ENCODE measurements at regions not wholly inside any gene's neighbourhood (a gene's known extent, or its start where the extent isn't known, plus 50 kb on each side); places are given as distances from the start of the nearest gene placed in this dataset.
"Not testable (repeated sequence)": the region's sequence is repeated elsewhere in the genome, so short reads cannot be mapped to it uniquely, and the experiment has no call there.

- no peak for DNase-seq (ENCODE audit: low spot score)
Observed at GRCh38 chr4:133592591-133592990, 443.5 kb downstream of the PCDH10 start.

GRCh38 chr4:133592106-133592505, 443.0 kb downstream of the PCDH10 start:
- DNase-seq (ENCODE audit: low spot score): no peak

GRCh38 chr4:133588306-133588705, 439.2 kb downstream of the PCDH10 start:
- DNase-seq (ENCODE audit: low spot score): no peak

GRCh38 chr4:133585323-133585722, 436.2 kb downstream of the PCDH10 start:
- no peak for DNase-seq (ENCODE audit: low spot score)

- no peak for DNase-seq (ENCODE audit: low spot score)
Observed at GRCh38 chr4:133584714-133585113, 435.6 kb downstream of the PCDH10 start.

- no peak for DNase-seq (ENCODE audit: low spot score)
Observed at GRCh38 chr4:133581996-133582619, 433.0 kb downstream of the PCDH10 start.

- DNase-seq (ENCODE audit: low spot score): no peak
Observed at GRCh38 chr4:133574248-133574647, 425.2 kb downstream of the PCDH10 start.

- no peak for DNase-seq (ENCODE audit: low spot score)
Observed at GRCh38 chr4:133565379-133565778, 416.3 kb downstream of the PCDH10 start.

- no peak for DNase-seq (ENCODE audit: low spot score)
Observed at GRCh38 chr4:133559987-133560386, 410.9 kb downstream of the PCDH10 start.

GRCh38 chr4:133555671-133556070, 406.6 kb downstream of the PCDH10 start:
- DNase-seq (ENCODE audit: low spot score): no peak

- DNase-seq (ENCODE audit: low spot score): no peak
Observed at GRCh38 chr4:133550436-133550835, 401.3 kb downstream of the PCDH10 start.

- no peak for DNase-seq (ENCODE audit: low spot score)
Observed at GRCh38 chr4:133544097-133544496, 395.0 kb downstream of the PCDH10 start.

- no peak for DNase-seq (ENCODE audit: low spot score)
Observed at GRCh38 chr4:133537780-133538281, 388.7 kb downstream of the PCDH10 start.

GRCh38 chr4:133534224-133534623, 385.1 kb downstream of the PCDH10 start:
- DNase-seq (ENCODE audit: low spot score): not testable (repeated sequence)

- DNase-seq (ENCODE audit: low spot score): no peak
Observed at GRCh38 chr4:133524369-133524768, 375.3 kb downstream of the PCDH10 start.

- no peak for DNase-seq (ENCODE audit: low spot score)
Observed at GRCh38 chr4:133513901-133514300, 364.8 kb downstream of the PCDH10 start.

- no peak for DNase-seq (ENCODE audit: low spot score)
Observed at GRCh38 chr4:133498149-133498548, 349.1 kb downstream of the PCDH10 start.

GRCh38 chr4:133493776-133494175, 344.7 kb downstream of the PCDH10 start:
- no peak for DNase-seq (ENCODE audit: low spot score)

GRCh38 chr4:133493241-133493640, 344.1 kb downstream of the PCDH10 start:
- DNase-seq (ENCODE audit: low spot score): no peak

GRCh38 chr4:133484287-133484686, 335.2 kb downstream of the PCDH10 start:
- no peak for DNase-seq (ENCODE audit: low spot score)

GRCh38 chr4:133483600-133484246, 334.6 kb downstream of the PCDH10 start:
- peak; percentile 59 for DNase-seq (ENCODE audit: low spot score)

- no peak for DNase-seq (ENCODE audit: low spot score)
Observed at GRCh38 chr4:133476063-133476462, 327.0 kb downstream of the PCDH10 start.

- no peak for DNase-seq (ENCODE audit: low spot score)
Observed at GRCh38 chr4:133474501-133474900, 325.4 kb downstream of the PCDH10 start.

- DNase-seq (ENCODE audit: low spot score): no peak
Observed at GRCh38 chr4:133472244-133472643, 323.1 kb downstream of the PCDH10 start.
